Hepatocyte (in vitro differentiated cells): ENCODE measurements at regions not wholly inside any gene's neighbourhood (a gene's known extent, or its start where the extent isn't known, plus 50 kb on each side); places are given as distances from the start of the nearest gene placed in this dataset.
A peak's percentile ranks its signal among the peaks of the same experiment; 100 is the strongest.

Experiments used
- DNase-seq: peaks from one replicate; pipeline ENCODE4 v3.0.0-alpha.2; 2016; ENCODE audit warnings: low spot score
- H2AFZ ChIP-seq: fragments of 200-600 bp; sonication (generic); 2 replicates; pipeline ENCODE4 v1.6.0; 2016; ENCODE audit warnings: antibody characterized with exemption, mild to moderate bottlenecking
- H3K27ac ChIP-seq: fragments of 200-600 bp; sonication (generic); 2 replicates; pipeline ENCODE4 v1.5.1; 2016; ENCODE audit warnings: mild to moderate bottlenecking
- H3K27me3 ChIP-seq: fragments of 200-600 bp; sonication (generic); 2 replicates; pipeline ENCODE4 v1.6.1; 2016
- H3K36me3 ChIP-seq: fragments of 200-600 bp; sonication (generic); replicated peaks from 2 replicates; pipeline ENCODE4 v1.5.1; 2016; ENCODE audit warnings: low read depth; ENCODE audit not compliant: insufficient read depth
- H3K4me1 ChIP-seq: fragments of 200-600 bp; sonication (generic); 2 replicates; pipeline ENCODE4 v1.5.1; 2016; ENCODE audit warnings: mild to moderate bottlenecking, moderate library complexity; ENCODE audit not compliant: insufficient read depth
- H3K4me2 ChIP-seq: fragments of 200-600 bp; sonication (generic); 2 replicates; pipeline ENCODE4 v1.6.0; 2016
- H3K4me3 ChIP-seq: fragments of 200-600 bp; sonication (generic); 2 replicates; pipeline ENCODE4 v1.5.1; 2016; ENCODE audit warnings: mild to moderate bottlenecking
- H3K79me2 ChIP-seq: fragments of 200-600 bp; sonication (generic); 2 replicates; pipeline ENCODE4 v1.6.0; 2017; ENCODE audit warnings: mild to moderate bottlenecking
- H3K9me2 ChIP-seq: fragments of 200-600 bp; sonication (generic); replicated peaks from 2 replicates; pipeline ENCODE4 v1.6.0; 2017; ENCODE audit warnings: mild to moderate bottlenecking; ENCODE audit not compliant: insufficient read depth
- H3K9me3 ChIP-seq: fragments of 200-600 bp; sonication (generic); 2 replicates; pipeline ENCODE4 v1.5.1; 2016; ENCODE audit warnings: low read depth, mild to moderate bottlenecking
- H4K20me1 ChIP-seq: fragments of 200-600 bp; sonication (generic); 2 replicates; pipeline ENCODE4 v1.6.0; 2016; ENCODE audit warnings: mild to moderate bottlenecking; ENCODE audit not compliant: insufficient read depth, poor library complexity, severe bottlenecking
- CTCF ChIP-seq: fragments of 200-600 bp; sonication (generic); IDR thresholded peaks from 2 replicates; pipeline ENCODE4 v1.5.1; 2016; ENCODE audit warnings: antibody characterized with exemption, mild to moderate bottlenecking; ENCODE audit not compliant: poor library complexity
- EZH2 ChIP-seq: fragments of 200-600 bp; sonication (generic); IDR thresholded peaks from 2 replicates; pipeline ENCODE4 v1.6.1; 2016; ENCODE audit warnings: antibody characterized with exemption, mild to moderate bottlenecking, borderline replicate concordance
- EZH2phosphoT487 ChIP-seq: fragments of 200-600 bp; sonication (generic); IDR thresholded peaks from one replicate; pipeline ENCODE4 v1.6.1; 2018; ENCODE audit warnings: antibody characterized with exemption, mild to moderate bottlenecking, low read depth, moderate library complexity; ENCODE audit not compliant: unreplicated experiment, severe bottlenecking
- WGBS: methylation state at CpG from one replicate; pipeline ENCODE4 v1.1.6; 2016; ENCODE audit warnings: low lambda C conversion rate; ENCODE audit errors: missing lambda C conversion rate; 5-methylcytosine and 5-hydroxymethylcytosine counted together

- Histone ChIP-seq H3K4me3 (no peak overlapping the region), H3K27ac (no peak overlapping the region), H3K27me3 (no peaks in the 10 kb centered on the region), H3K79me2 (no peaks in the 10 kb centered on the region), H3K36me3 (no peaks in the 10 kb centered on the region), H3K4me1 (peaks cover 23% of the 10 kb centered on the region), H2AFZ (no peak overlapping the region), H3K9me2 (no peaks in the 10 kb centered on the region), H3K4me2 (no peak overlapping the region), H4K20me1 (no peaks in the 10 kb centered on the region), H3K9me3 (no peaks in the 10 kb centered on the region)
- TF ChIP-seq CTCF (no peak), EZH2phosphoT487 (no peak), EZH2 (no peak)
- no peak for DNase-seq
- 70% methylated on average over 1 of the region's 1 CpG for WGBS
These were observed 450.7 kb upstream of the SLC14A2 start for GRCh38 chr18:45164551-45164950.

GRCh38 chr18:45165176-45165713, 450.0 kb upstream of the SLC14A2 start:
- H3K4me2 ChIP-seq: no peak overlapping the region
- TF ChIP-seq CTCF: no peak
- no peak for TF ChIP-seq EZH2
- no peak for TF ChIP-seq EZH2phosphoT487

GRCh38 chr18:45165871-45166270, 449.4 kb upstream of the SLC14A2 start:
- Histone ChIP-seq H3K9me3 (no peaks in the 10 kb centered on the region), H3K79me2 (no peaks in the 10 kb centered on the region), H3K27ac (peak overlapping the region; percentile 27), H3K27me3 (no peaks in the 10 kb centered on the region), H3K9me2 (no peaks in the 10 kb centered on the region), H3K36me3 (no peaks in the 10 kb centered on the region), H3K4me2 (no peak overlapping the region), H3K4me1 (peaks cover 23% of the 10 kb centered on the region), H3K4me3 (no peak overlapping the region), H4K20me1 (no peaks in the 10 kb centered on the region), H2AFZ (no peak overlapping the region)
- no peak for TF ChIP-seq EZH2
- no peak for TF ChIP-seq EZH2phosphoT487
- TF ChIP-seq CTCF: no peak
- 71% methylated on average over 3 of the region's 3 CpGs for WGBS
- DNase-seq: no peak

More at GRCh38 chr18:45165176-45165713, 450.0 kb upstream of the SLC14A2 start:
- no peaks in the 10 kb centered on the region for H3K9me2 ChIP-seq
- H3K9me3 ChIP-seq: no peaks in the 10 kb centered on the region
- no peak overlapping the region for H2AFZ ChIP-seq
- H3K79me2 ChIP-seq: no peaks in the 10 kb centered on the region
- no peak overlapping the region for H3K4me3 ChIP-seq
- no peaks in the 10 kb centered on the region for H3K36me3 ChIP-seq
- DNase-seq: no peak
- H3K27ac ChIP-seq: no peak overlapping the region
- no peaks in the 10 kb centered on the region for H3K27me3 ChIP-seq
- H4K20me1 ChIP-seq: no peaks in the 10 kb centered on the region
- peaks cover 23% of the 10 kb centered on the region for H3K4me1 ChIP-seq

- Histone ChIP-seq H4K20me1 (no peaks in the 10 kb centered on the region), H3K79me2 (no peaks in the 10 kb centered on the region), H2AFZ (no peak overlapping the region), H3K9me3 (no peaks in the 10 kb centered on the region), H3K27me3 (no peaks in the 10 kb centered on the region), H3K9me2 (no peaks in the 10 kb centered on the region), H3K4me2 (peak overlapping the region; percentile 8), H3K36me3 (no peaks in the 10 kb centered on the region), H3K4me1 (peaks cover 23% of the 10 kb centered on the region), H3K27ac (peak overlapping the region; percentile 74), H3K4me3 (no peak overlapping the region)
- WGBS: 90% methylated on average over 5 of the region's 5 CpGs
- TF ChIP-seq CTCF (no peak), EZH2phosphoT487 (no peak), EZH2 (no peak)
- DNase-seq: peak; percentile 40
These were observed 448.9 kb upstream of the SLC14A2 start for GRCh38 chr18:45166341-45166835.
